ENCODE measurements at regions not wholly inside any gene's neighbourhood (a gene's known extent, or its start where the extent isn't known, plus 50 kb on each side); places are given as distances from the start of the nearest gene placed in this dataset.

DNA sequence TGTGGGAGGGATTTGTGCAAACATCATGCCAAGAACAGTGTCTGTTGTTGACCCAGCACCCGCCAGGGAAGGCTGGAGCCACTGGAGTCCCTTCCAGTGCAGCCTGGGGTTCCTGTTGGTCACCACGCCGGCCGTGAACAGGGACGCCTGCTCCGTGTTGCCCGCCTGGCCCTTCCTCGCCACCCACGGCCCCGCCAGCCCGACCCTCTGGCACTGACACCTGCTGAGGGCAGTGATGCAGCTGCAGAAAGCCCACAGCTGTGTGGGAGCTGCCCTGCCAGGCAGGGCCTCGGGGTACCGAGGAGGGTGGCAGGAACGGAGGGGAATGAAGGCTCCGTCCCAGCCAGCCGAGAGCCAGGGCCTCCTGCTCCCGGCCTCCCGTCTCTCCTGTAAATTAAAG lies 75.5 kb upstream of the SLCO4A1 start:
- POLR2A ChIA-PET, result no interaction called here
- Histone ChIP-seq H3K4me3 (no peak overlapping the region), H3K36me3 (ENCODE audit: control insufficient read depth in 2 of 2, insufficient read depth in 2 of 2, low read length in 1 of 2) (no peaks in the 10 kb centered on the region), H3K9me3 (replicated peaks; ENCODE audit: control insufficient read depth, insufficient read depth, low read length) (no peaks in the 10 kb centered on the region), H3K27me3 (replicated peaks in 1 of 2; ENCODE audit: control insufficient read depth in 2 of 2, insufficient read depth in 2 of 2, low read length in 1 of 2) (peaks cover 0 to 3% of the 10 kb centered on the region in 2 experiments; a peak in 2 of 4 replicates), H3K27ac (ENCODE audit: control insufficient read depth, insufficient read depth) (no peak overlapping the region), H2AFZ (ENCODE audit: control insufficient read depth, low read depth, low read length) (no peak overlapping the region), H3K4me1 (ENCODE audit: control insufficient read depth, insufficient read depth, low read length) (no peaks in the 10 kb centered on the region), H3K9ac (ENCODE audit: control insufficient read depth, insufficient read depth, low read length) (no peak overlapping the region), H3K79me2 (ENCODE audit: control insufficient read depth, insufficient read depth, low read length) (no peaks in the 10 kb centered on the region), H4K20me1 (ENCODE audit: control insufficient read depth, insufficient read depth) (no peaks in the 10 kb centered on the region), H3K4me2 (ENCODE audit: control insufficient read depth, insufficient read depth) (no peak overlapping the region)
- no peak for ATAC-seq
- no peak for DNase-seq (ENCODE audit: low read depth, low spot score)
- intact Hi-C loops (cut with micrococcal nuclease; ENCODE audit: unreplicated experiment), result no loop called here
- WGBS (ENCODE audit: insufficient coverage, insufficient replicate concordance, low lambda C conversion rate, missing lambda C conversion rate), result 43% methylated on average over 18 of the region's 18 CpGs
- in situ Hi-C loops (cut with MboI), result no loop called here
- FAIRE-seq, result no peak
- TF ChIP-seq, protein P1, sequence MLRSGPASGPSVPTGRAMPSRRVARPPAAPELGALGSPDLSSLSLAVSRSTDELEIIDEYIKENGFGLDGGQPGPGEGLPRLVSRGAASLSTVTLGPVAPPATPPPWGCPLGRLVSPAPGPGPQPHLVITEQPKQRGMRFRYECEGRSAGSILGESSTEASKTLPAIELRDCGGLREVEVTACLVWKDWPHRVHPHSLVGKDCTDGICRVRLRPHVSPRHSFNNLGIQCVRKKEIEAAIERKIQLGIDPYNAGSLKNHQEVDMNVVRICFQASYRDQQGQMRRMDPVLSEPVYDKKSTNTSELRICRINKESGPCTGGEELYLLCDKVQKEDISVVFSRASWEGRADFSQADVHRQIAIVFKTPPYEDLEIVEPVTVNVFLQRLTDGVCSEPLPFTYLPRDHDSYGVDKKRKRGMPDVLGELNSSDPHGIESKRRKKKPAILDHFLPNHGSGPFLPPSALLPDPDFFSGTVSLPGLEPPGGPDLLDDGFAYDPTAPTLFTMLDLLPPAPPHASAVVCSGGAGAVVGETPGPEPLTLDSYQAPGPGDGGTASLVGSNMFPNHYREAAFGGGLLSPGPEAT (IDR thresholded peaks at IDR 0.05; ENCODE audit: low read depth), result no peak
- TF ChIP-seq, protein P2, sequence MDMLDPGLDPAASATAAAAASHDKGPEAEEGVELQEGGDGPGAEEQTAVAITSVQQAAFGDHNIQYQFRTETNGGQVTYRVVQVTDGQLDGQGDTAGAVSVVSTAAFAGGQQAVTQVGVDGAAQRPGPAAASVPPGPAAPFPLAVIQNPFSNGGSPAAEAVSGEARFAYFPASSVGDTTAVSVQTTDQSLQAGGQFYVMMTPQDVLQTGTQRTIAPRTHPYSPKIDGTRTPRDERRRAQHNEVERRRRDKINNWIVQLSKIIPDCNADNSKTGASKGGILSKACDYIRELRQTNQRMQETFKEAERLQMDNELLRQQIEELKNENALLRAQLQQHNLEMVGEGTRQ (IDR thresholded peaks at IDR 0.05; ENCODE audit: borderline replicate concordance, low read depth, low read length), result no peak
- TF ChIP-seq, protein P3, sequence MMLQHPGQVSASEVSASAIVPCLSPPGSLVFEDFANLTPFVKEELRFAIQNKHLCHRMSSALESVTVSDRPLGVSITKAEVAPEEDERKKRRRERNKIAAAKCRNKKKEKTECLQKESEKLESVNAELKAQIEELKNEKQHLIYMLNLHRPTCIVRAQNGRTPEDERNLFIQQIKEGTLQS (IDR thresholded peaks at IDR 0.05; ENCODE audit: borderline replicate concordance, extremely low read depth, low read depth, low read length), result no peak
- TF ChIP-seq STAT1 (conservative IDR thresholded peaks at IDR 0.05) (no peak), YY1 (IDR thresholded peaks at IDR 0.05; ENCODE audit: low read depth, low read length) (no peak), CHD1 (IDR thresholded peaks at IDR 0.05; ENCODE audit: low read depth, low read length) (no peak), SIX5 (IDR thresholded peaks at IDR 0.05; ENCODE audit: low read depth, low read length, severe bottlenecking) (no peak), ZNF207 (IDR thresholded peaks at IDR 0.05; ENCODE audit: borderline replicate concordance) (no peak)
- TF ChIP-seq, protein P4, sequence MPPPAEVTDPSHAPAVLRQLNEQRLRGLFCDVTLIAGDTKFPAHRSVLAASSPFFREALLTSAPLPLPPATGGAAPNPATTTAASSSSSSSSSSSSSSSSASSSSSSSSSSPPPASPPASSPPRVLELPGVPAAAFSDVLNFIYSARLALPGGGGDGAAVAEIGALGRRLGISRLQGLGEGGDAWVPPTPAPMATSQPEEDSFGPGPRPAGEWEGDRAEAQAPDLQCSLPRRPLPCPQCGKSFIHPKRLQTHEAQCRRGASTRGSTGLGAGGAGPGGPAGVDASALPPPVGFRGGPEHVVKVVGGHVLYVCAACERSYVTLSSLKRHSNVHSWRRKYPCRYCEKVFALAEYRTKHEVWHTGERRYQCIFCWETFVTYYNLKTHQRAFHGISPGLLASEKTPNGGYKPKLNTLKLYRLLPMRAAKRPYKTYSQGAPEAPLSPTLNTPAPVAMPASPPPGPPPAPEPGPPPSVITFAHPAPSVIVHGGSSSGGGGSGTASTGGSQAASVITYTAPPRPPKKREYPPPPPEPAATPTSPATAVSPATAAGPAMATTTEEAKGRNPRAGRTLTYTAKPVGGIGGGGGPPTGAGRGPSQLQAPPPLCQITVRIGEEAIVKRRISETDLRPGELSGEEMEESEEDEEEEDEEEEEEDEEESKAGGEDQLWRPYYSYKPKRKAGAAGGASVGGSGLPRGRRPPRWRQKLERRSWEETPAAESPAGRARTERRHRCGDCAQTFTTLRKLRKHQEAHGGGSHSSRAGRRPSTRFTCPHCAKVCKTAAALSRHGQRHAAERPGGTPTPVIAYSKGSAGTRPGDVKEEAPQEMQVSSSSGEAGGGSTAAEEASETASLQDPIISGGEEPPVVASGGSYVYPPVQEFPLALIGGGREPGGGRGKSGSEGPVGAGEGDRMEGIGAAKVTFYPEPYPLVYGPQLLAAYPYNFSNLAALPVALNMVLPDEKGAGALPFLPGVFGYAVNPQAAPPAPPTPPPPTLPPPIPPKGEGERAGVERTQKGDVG (CRISPR knock-in tag; IDR thresholded peaks at IDR 0.05), result no peak
- RAD21 ChIA-PET (ENCODE audit: unreplicated experiment), result no interaction called here
- CTCF ChIA-PET, result interaction anchor here (0.7 kb wide), 1 partner anchor 43 kb away, joined by 3 read pairs; no protein-coding TSS in a partner anchor
- no TSS peak for BruUV-seq (replicated peaks)
- SMC1A ChIA-PET (ENCODE audit: uncharacterized antibody, unreplicated experiment), result no interaction called here

All from GM12878 (cell line).